HG03354 (cell line): ENCODE measurements at regions not wholly inside any gene's neighbourhood (a gene's known extent, or its start where the extent isn't known, plus 50 kb on each side); places are given as distances from the start of the nearest gene placed in this dataset.
"Not testable (repeated sequence)": the region's sequence is repeated elsewhere in the genome, so short reads cannot be mapped to it uniquely, and the experiment has no call there.

ENCODE experiments used
- ATAC-seq: cut with Tn5 transposase; IDR thresholded peaks from one replicate; pipeline ENCODE4 v1.9.1; 2021; ENCODE audit warnings: mild to moderate bottlenecking; ENCODE audit not compliant: unreplicated experiment, poor library complexity, severe bottlenecking

DNA sequence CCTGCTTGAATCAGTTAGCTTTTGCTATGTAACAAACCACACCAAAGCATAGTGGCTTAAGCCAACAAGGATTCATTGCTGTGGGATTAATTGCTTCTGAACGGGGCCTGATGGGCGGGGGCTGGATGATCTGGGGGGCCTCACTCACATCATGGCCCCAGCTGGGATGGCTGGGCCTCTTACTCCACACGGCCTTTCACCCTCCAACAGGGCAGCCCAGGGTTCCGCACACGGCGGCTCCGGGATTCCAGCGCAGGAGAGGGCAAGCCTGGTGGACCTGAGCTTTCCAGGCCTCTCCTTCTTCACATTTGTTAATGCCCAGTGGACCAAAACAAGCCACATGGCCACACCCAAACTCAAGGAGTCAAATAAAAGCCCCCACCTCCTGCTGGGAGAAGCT, 86.3 kb upstream of the PHLPP1 start:
- ATAC-seq = no peak

DNA sequence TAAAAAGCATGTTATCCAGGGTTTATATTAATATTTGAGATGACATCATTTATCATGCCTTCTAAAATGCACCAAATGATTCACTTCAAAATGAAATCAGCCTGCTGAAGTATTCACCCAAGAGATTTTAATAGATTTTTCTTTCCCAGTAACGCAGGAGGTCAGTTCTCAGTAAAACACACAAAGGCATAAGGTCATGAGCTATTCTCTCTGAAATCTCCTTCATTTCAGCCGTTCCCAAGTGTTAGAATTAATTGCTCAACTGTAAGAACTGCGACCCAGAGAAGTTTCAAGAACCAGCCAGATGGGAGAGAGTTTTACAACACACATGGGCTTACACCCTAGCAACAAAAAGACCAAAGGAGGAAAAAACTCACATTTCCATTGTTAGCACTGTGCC, 84.2 kb upstream of the PHLPP1 start:
- ATAC-seq = no peak

DNA sequence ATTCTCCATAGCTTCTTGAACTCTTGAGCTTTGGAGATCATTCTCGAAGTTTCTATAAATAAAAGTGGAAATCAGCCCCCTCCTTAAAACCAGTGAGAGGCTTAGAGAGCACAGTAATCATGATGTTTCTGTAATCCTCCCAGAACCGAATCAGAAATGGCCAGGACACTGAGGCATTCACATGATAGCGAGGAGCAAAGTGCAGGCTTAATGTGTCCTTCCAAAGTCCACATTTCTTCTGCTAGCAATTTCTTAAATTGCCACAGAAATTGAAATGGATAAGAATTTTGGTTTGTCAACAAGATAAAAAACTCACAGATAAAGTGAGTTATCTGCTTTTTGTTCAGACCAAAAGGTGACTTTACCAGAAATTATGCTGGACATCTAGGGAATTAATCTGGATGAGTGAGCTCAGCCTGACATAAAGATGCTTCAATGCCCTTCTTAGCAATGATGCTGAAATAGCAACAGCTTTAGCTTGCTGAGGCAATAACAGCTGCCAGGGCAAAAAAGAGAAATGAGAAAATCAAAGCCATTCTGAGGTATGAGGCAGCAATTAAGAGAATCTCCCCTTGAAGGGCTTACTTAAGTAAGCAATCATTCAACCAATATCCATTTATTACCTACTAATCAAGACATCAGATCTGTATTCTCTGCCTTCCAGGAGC, 82.4 kb upstream of the PHLPP1 start:
- ATAC-seq = no peak

DNA sequence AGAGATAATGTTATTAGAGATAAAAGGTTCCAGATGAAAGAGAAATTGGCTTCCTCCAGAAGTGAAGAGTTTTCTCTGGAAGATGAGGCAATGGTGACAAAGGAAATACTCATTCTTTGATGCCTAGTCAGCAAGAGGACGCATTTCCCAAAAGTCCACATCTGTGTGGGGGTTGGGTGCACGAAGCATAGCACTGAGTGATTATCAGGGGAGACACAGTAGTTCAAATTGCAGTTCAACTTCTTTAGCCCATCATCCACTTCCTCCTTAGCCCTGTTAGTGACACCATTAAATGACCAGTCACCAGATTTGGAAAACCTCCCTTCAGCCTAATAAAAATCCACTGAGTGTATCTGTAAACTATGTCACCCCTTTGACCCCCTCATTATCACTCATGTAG, 80.9 kb upstream of the PHLPP1 start:
- no peak for ATAC-seq

DNA sequence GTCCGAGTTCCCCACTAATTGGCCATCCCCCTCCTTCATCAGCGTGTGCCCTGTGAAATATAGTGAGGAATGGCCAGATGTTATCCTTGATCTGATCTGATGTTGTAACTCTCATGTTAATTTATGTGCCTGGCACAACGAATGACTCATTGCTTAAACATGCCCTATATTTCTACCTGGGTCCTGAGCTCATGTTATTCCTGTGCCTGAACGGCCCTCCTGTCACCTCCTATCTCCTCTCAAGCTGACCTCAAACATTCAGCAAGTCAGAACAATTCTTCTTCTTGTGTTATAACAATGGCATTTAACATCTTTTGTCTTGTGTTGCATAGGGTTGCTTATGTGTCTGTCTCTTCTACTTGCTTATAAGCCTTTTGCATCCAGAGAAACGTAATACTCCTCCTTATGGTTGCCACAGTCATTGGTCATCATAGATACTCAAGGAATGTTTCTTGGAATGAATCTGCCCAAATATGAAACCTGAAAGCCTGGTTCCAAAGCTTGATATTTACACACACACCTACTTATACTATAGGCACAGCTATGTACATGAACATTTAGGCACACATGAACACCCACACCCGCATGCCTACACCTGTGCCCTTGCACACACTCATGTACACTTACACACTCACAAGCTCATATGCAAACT, 80.2 kb upstream of the PHLPP1 start:
- no peak for ATAC-seq

DNA sequence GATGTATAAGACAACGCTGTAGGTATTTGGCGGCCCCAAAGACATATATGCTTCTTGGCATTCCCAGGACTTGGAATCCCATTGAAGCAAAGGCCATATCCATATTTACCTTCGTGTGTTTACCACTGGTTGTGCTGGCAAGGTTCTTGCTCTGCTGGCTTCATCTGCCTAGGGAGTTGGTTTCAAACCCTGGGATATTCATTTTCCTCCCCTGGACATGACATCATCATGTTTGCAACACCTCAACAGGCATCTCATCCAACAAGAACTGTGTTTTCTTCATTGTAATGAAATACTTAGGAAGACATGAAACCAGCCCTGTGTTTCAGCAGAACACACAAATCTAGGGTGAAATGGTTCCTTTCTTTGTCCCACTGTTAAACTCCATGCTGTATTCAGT, 77.9 kb upstream of the PHLPP1 start:
- ATAC-seq = no peak

DNA sequence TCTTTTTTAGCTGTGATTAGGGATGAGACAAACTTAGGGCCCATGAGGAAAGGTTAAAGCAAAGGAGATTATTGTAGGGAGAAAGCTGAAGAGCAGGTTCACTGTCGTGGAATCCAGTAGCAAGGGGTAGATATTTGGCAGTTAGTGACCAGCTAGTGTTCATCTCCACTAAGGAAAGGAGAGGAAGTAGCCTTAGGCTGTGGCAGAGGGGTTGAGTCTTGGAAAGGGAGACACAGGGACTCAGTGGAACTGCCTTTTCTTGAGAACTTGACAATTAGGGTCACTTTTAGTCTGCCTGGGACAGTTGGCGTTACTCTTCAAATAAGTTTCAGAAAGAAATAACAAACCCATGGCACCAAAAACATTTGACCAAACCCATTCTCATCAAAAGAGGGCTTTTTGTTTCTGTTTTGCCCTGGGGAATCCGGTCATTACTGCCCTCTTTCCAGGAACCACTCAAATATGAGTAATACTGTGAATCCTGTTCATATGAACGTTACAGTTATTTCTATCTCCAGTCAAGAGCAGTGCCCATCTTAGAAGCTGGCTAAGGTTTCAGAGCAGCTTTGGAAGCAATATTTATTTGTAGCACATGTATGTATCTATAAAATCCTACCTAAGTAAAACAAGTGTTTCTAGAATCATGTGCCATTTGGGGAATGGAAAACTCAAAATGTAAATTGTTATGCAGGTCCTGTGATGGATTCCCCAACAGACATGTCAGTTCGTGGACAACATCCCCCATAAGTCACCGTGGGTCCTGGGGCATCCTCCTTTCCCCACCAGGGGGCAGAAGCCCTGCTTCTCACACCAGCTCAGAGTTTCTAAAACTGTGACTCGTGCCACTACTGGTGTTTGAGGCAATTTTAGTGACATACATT, 77.3 kb upstream of the PHLPP1 start:
- peak; percentile 78 for ATAC-seq

DNA sequence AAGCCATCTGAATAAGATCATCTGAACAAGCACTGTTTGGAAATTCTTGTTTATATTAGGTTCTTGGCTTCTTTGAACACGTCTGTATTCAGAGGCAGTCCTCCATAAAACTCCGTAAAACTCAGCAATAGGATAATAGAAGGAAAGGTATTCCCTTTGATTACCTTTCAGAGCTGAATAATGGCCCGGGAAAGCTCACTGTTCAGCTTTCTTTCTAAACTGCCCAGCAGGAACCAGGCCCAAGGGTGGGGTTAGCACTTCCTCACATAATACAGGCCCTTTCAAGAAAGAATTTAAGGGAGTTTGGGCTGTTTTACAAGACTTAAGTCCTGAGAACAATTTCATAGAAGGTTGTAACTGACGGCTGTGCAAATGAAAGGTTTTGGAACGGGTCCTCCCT, 72.2 kb upstream of the PHLPP1 start:
- ATAC-seq = no peak

DNA sequence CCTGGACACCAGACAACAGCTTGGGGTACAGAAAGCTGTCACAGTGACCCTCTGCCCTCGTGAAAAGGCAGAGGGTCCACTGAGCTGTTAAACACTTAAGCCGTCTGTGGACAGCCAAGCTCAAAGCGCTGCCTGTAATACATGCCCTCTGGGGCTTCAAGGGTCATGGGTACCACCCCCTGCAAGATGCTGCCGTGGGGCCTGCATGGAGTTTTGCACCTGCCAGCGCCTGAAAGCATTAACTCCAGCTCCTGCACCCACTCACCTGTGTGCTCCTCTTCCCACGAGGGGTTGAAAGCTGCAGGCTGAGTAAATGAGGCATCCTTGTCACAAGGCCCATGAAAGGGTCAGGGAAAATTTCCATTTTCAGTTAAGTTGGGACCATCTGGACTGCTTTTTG, 70.6 kb upstream of the PHLPP1 start:
- ATAC-seq = no peak

DNA sequence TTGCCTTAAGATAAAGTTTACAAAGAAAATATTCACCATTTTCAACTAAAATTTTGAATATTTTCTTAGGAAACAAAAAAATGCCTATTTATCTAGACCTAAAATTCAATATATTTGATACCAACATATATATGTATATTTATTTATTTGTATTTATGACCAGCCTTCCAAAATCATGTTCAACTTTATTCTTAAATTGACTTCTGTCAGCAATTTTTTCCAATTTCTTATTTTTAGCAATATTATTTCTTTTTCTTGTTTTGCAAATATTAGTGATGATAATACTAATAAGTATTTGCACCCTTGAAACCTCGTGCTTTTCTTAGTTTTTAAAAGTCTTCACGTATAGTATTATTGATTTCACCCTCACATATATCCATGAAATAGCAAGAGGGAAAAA, 68.2 kb upstream of the PHLPP1 start:
- no peak for ATAC-seq

DNA sequence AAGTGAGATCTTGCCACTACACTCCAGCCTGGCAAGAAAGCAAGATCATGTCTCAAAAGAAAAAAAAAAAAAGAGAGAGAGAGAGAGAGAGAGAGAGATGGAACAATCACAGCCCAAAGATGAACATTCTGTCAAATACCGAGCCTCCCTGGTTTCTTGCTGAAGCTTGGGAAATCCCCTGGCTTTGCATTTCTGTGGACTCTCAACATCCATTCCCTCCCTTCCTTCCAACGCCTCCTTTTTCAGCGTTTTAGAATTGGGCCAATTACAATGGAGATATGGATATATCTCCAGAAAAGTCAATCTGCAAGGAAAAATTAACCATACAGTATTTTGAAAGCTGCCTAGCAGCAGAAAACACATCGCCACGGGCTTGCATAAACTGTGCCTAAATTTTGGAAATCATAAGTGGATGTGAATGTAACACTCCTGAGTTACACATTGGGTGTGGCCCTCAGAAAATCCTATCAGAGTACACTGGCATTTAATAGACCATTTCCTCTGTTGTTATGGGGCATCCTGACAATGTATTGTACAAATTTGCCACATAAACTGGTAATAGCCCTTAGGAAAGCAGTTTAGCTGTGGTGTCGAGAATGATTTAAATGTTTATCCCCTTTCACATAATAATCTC, 67.2 kb upstream of the PHLPP1 start:
- ATAC-seq = no peak

DNA sequence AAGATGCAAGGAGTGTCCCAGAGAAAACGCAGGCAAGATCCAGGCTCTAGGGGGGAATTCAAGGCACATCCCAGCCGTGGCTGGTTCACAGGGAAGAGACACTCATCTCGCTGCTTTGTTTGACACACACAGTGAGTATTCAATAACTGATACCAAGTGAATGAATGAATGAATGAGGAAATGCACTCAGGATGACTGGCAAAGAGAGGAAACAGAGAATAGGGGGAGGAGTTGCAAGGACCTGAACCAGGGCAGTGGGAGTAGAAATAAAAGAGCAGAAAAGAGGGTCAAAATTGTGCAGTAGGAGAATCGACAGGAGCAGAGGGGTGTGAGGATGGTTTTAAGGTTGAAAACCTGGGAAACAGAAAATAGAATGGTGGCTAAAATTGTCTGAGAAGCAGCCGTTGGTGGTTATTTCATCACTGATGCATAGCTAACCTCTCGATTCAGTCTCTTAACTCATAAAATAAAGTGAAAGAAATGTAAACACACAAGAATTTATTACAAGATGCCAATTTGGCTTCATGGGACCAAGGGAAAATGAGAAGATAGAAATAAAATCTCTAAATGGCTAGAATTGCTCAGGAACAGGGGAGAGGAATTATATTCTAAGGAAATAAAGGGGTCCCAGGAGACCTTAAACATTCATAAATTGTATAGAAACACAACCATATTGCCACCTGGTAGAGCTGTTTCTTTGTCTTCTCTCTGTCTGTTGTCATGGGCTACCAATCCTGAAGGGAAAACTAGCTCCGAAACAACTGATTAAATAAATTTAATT, 63.9 kb upstream of the PHLPP1 start:
- ATAC-seq = no peak

DNA sequence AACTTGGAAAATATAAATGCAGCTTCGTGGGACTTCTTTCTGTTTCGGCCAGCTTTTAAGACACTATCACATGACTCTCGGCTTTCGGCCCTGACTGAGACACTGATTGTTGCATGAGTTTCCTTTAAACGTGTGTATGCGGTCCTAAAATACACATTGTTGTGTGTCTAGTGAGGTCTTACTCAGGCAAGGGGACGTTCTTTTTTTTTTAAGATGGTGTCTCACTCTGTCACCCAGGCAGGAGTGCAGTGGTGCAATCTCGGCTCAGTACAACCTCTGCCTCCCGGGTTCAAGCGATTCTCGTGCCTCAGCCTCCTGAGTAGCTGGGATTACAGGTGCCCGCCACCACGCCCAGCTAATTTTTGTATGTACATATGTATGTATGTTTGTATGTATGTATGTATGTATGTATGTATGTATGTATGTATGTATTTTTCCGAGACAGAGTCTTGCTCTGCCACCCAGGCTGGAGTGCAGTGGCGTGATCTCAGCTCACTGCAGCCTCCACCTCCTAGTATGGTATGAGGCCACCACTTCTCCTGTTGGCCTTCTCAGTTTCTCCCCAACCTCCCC, 63.2 kb upstream of the PHLPP1 start:
- ATAC-seq = not testable (repeated sequence)

DNA sequence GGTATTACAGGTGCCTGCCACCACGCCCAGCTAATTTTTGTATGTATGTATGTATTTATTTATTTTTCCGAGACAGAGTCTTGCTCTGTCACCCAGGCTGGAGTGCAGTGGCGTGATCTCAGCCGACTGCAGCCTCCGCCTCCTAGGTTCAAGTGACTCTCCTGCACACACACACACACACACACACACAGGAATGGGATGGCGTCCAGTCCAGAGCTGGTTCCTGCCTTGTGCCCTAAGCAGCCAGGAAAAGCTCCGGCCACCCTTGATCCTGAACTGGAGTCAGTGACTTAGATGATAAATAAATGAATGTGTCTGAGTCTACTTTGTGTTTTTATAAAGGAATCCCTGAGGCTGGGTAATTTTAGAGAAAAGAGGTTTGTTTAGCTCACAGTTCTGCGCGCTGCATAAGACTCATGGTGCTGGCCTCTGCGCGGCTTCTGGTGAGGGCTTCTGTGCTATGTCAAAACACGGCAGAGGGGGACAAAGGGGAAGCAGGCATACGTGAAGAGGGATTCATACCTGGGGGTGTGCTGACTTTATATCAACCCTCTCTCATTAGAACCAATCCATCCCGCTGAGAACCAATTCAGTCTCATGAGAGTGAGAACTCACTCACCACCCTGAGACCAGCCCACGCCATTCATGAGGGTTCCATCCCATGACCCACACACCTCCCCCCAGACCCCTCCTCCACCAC, 59.7 kb upstream of the PHLPP1 start:
- no peak for ATAC-seq

DNA sequence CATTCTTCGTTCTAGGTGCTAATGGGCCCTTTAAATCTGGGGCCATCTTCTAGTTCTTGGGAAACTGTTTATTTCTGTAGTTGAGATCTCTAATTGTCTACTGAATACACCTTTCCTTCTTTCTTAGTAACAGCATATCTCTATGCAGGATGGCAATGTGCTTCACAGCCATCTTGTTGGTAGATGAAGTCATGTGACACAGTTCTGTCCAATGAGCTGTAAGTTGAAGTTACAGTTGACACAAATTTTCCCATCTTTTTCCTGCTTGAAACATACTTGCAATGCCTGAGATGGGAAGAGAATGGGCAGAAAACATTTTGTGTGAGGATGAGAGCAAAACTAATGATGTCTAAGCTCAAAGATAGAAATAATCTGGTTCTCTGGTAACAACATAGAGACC, 57.3 kb upstream of the PHLPP1 start:
- ATAC-seq = no peak

DNA sequence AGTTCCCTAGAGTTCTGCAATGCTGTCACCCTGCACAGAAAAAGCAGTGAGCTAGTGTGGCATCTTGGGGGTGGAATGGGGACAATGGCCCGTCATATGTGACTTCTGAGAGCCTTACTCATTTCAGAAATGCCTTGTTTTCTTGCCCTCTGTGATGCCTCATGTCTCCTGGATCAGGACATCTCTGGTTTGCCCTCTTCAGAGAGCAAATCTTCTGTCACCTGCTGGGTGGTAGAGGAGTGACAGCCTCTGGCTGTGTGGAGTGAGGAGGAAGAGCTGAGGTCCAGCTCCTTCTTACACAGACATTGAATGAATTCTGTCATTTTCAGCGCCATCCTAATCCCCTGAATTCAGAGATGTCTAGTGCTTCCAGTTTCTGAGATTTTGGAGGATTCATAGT, 55.6 kb upstream of the PHLPP1 start:
- no peak for ATAC-seq

DNA sequence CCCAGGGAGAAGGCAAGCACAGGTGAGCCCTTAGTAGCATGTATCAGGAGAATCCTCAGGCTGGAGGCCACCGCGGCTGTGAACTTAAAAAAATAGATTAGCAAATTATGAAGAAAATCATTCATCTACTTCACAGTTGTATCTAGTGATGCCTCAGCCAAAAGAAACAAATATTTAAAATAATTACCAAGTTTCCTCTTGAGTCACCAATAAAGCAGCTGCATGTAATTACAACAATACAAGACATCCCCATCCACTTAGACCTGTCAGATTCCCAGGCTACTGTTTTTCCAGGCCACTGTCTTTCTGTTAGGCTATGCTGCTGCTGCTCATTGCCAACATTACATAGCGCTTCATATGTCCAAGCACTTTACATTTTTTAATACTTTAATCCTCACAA, 54.6 kb upstream of the PHLPP1 start:
- no peak for ATAC-seq

DNA sequence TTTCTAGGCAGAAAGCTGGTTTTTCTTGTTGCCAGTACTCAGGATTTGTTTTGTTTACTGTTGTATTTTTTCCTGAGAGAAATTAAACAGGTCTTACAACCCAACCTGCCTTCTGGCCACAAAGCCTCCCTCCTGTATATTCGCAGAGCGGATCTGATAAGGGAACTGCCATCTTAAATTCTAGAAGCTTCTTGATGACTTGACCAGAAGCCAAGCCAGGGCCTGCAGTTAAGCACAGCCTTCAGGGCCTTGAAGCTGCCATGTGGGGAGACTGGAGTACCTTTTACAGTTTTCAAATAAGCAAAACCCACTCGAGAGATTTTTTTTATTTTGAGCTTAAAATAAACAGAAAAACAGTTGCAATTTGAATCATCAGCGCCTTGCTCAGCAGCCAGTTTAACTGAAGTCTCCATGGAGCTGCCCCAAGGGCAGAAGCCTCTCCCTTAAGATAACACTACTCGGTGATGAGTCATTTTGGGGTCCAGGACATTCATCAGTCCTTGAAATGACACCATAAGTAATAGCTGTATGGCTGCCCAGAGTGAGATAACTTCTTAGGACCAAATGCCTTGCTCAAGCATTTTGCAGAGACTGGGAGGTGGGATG, 51.5 kb upstream of the PHLPP1 start:
- ATAC-seq = peak; percentile 78
